ENCODE measurements at regions not wholly inside any gene's neighbourhood (a gene's known extent, or its start where the extent isn't known, plus 50 kb on each side); places are given as distances from the start of the nearest gene placed in this dataset.

DNA sequence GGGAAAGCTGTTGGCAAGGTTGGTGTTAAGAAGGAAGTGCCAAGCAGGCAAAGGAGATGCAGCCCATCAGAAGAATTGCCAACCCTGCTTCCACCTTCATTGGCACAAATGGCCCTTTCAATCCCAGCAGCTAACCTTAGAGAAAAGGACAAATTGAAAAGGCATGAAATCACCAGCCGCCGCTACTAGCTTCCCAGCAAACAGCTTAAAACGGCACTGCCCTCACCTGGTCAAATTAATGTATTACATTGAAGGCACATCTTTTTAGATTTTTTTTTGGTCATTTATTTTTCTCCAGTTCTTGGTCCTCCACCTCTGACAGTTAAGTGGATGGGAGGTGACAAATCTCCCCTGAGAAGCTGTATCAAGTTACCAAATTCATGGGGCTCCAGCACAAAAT, 51.0 kb upstream of the NHSL2 start:
- H3K18ac ChIP-seq (ENCODE audit: extremely low read depth, low read length) = no peak overlapping the region
- no peaks in the 10 kb centered on the region for H3K79me2 ChIP-seq (ENCODE audit: control insufficient read depth in 1 of 2, insufficient read depth in 2 of 2, low read length in 2 of 2)
- no peak overlapping the region for H2AK5ac ChIP-seq (ENCODE audit: low read depth, low read length)
- no peak overlapping the region for H2AFZ ChIP-seq (ENCODE audit: low read length)
- WGBS, 2 experiments (ENCODE audit: extremely low coverage in 1 of 2, insufficient coverage in 1 of 2, insufficient read length in 1 of 2, insufficient replicate concordance in 2 of 2, low coverage in 1 of 2, low lambda C conversion rate in 2 of 2, missing lambda C conversion rate in 1 of 2) = 0% methylated on average over 3 of the region's 3 CpGs; no CpG with 5 or more reads in 1 of the 2 experiments
- no peak for DNase-seq (ENCODE audit: low read depth in 1 of 2, low spot score in 2 of 2)
- FAIRE-seq = peak; percentile 82
- H3K23me2 ChIP-seq (ENCODE audit: low read depth, low read length) = no peaks in the 10 kb centered on the region
- CTCF ChIA-PET (ENCODE audit: partially characterized antibody) = interaction anchor here (0.7 to 1.6 kb wide), 5 partner anchors 9 to 189 kb away, joined by 3 to 6 read pairs (median 4); no protein-coding TSS in a partner anchor
- no peaks in the 10 kb centered on the region for H3K9me3 ChIP-seq (ENCODE audit: insufficient read depth in 2 of 2, low read depth in 1 of 2, low read length in 1 of 2)
- H4K5ac ChIP-seq (ENCODE audit: insufficient read length, low read depth, low read length) = no peak overlapping the region
- no peaks in the 10 kb centered on the region for H3K79me1 ChIP-seq (ENCODE audit: low read depth, low read length)
- H3K4ac ChIP-seq (replicated peaks; ENCODE audit: insufficient read length, low read depth, low read length) = no peak overlapping the region
- H3K23ac ChIP-seq (ENCODE audit: insufficient read length) = no peak overlapping the region
- H2BK120ac ChIP-seq (replicated peaks; ENCODE audit: low read depth, low read length) = no peak overlapping the region
- H3K14ac ChIP-seq (ENCODE audit: insufficient read length) = no peak overlapping the region
- H3K4me3 ChIP-seq (ENCODE audit: extremely low read depth in 1 of 4, insufficient read depth in 2 of 4, low read depth in 3 of 4, low read length in 4 of 4) = no peak overlapping the region
- TF ChIP-seq RAD21 (IDR thresholded peaks at IDR 0.05 in 1 of 2, conservative IDR thresholded peaks at IDR 0.05 in 1 of 2; ENCODE audit: low read depth in 2 of 2, low read length in 2 of 2) (peak; percentile 75), GTF2F1 (IDR thresholded peaks at IDR 0.05; ENCODE audit: borderline replicate concordance, low read depth, low read length) (no peak)
- TF ChIP-seq, protein P1, sequence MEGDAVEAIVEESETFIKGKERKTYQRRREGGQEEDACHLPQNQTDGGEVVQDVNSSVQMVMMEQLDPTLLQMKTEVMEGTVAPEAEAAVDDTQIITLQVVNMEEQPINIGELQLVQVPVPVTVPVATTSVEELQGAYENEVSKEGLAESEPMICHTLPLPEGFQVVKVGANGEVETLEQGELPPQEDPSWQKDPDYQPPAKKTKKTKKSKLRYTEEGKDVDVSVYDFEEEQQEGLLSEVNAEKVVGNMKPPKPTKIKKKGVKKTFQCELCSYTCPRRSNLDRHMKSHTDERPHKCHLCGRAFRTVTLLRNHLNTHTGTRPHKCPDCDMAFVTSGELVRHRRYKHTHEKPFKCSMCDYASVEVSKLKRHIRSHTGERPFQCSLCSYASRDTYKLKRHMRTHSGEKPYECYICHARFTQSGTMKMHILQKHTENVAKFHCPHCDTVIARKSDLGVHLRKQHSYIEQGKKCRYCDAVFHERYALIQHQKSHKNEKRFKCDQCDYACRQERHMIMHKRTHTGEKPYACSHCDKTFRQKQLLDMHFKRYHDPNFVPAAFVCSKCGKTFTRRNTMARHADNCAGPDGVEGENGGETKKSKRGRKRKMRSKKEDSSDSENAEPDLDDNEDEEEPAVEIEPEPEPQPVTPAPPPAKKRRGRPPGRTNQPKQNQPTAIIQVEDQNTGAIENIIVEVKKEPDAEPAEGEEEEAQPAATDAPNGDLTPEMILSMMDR (IDR thresholded peaks at IDR 0.05; ENCODE audit: control extremely low read depth in 1 of 3, insufficient read depth in 1 of 3, low read depth in 1 of 3, low read length in 3 of 3) = peak in 2 of 3 experiments; percentile 50 to 62; a peak in 3 of 4 replicates
- no peak overlapping the region for H3K4me2 ChIP-seq (ENCODE audit: insufficient read depth in 1 of 2, low read depth in 2 of 2, low read length in 2 of 2)
- no peak overlapping the region for H2BK5ac ChIP-seq (ENCODE audit: low read depth, low read length)
- H4K20me1 ChIP-seq (replicated peaks in 1 of 2; ENCODE audit: control insufficient read depth in 1 of 2, insufficient read depth in 2 of 2, low read length in 2 of 2) = no peaks in the 10 kb centered on the region
- POLR2A ChIA-PET (ENCODE audit: partially characterized antibody) = no interaction called here
- no peak overlapping the region for H4K8ac ChIP-seq (ENCODE audit: extremely low read depth, insufficient read depth, low read length)
- H3K9ac ChIP-seq (replicated peaks in 1 of 4; ENCODE audit: extremely low read depth in 1 of 4, low read depth in 3 of 4, low read length in 3 of 4) = no peak overlapping the region
- H3K36me3 ChIP-seq (ENCODE audit: control insufficient read depth in 2 of 4, insufficient read depth in 4 of 4, low read length in 3 of 4) = no peaks in the 10 kb centered on the region
- no peak overlapping the region for H2BK12ac ChIP-seq (ENCODE audit: low read depth, low read length)
- H2BK20ac ChIP-seq (ENCODE audit: low read length) = no peak overlapping the region
- no peak overlapping the region for H3K27ac ChIP-seq (ENCODE audit: low read depth, low read length)
- no peaks in the 10 kb centered on the region for H3K27me3 ChIP-seq (replicated peaks in 1 of 4; ENCODE audit: control insufficient read depth in 3 of 4, extremely low read depth in 1 of 4, insufficient read depth in 3 of 4, low read length in 3 of 4)
- no peaks in the 10 kb centered on the region for H3K4me1 ChIP-seq (replicated peaks in 1 of 4; ENCODE audit: control insufficient read depth in 3 of 4, insufficient read depth in 4 of 4, low read length in 3 of 4)
- no peak overlapping the region for H2BK15ac ChIP-seq (ENCODE audit: low read length)
- no peak overlapping the region for H3K56ac ChIP-seq (replicated peaks; ENCODE audit: insufficient read length, low read depth, low read length)
- no peak overlapping the region for H4K91ac ChIP-seq (replicated peaks; ENCODE audit: insufficient read length, low read length)

All from H1 (cell line).